ENCODE measurements at regions not wholly inside any gene's neighbourhood (a gene's known extent, or its start where the extent isn't known, plus 50 kb on each side); places are given as distances from the start of the nearest gene placed in this dataset.

- H3K27me3 Mint-ChIP-seq (ENCODE audit: low read depth in 3 of 3): peaks cover 1 to 24% (median 9%) of the 10 kb centered on the region in 3 donors
- no peak overlapping the region for H2AFZ ChIP-seq (ENCODE audit: insufficient read depth, low read depth, low read length, poor library complexity, severe bottlenecking)
- H3K27ac ChIP-seq (ENCODE audit: low read depth in 1 of 2, low read length in 2 of 2): no peak overlapping the region
- H3K79me2 ChIP-seq (ENCODE audit: insufficient read depth, low read length): no peaks in the 10 kb centered on the region
- H3K27ac Mint-ChIP-seq: no peak overlapping the region
- H4K20me1 ChIP-seq (ENCODE audit: insufficient read depth, low read length): no peaks in the 10 kb centered on the region
- H3K4me3 Mint-ChIP-seq: peak overlapping the region in 1 of 2 donors; percentile 41
- 98% methylated on average over 8 of the region's 10 CpGs for WGBS (ENCODE audit: insufficient coverage)
- H3K9ac ChIP-seq (ENCODE audit: insufficient read depth, low read length, poor library complexity, severe bottlenecking): no peak overlapping the region
- H3K4me3 ChIP-seq (replicated peaks in 1 of 3; ENCODE audit: low read depth in 2 of 3, low read length in 3 of 3): no peak overlapping the region
- H3K9me3 Mint-ChIP-seq: peaks cover 0 to 4% (median 2%) of the 10 kb centered on the region in 7 donors
- no peaks in the 10 kb centered on the region for H3K36me3 ChIP-seq (replicated peaks in 1 of 2; ENCODE audit: control insufficient read depth in 1 of 2, insufficient read depth in 2 of 2, low read length in 2 of 2)
- no peak for TF ChIP-seq CTCF (IDR thresholded peaks at IDR 0.05)
- H3K9me3 ChIP-seq (replicated peaks in 1 of 2; ENCODE audit: control insufficient read depth in 1 of 2, insufficient read depth in 1 of 2, low read length in 2 of 2): no peaks in the 10 kb centered on the region
- no peaks in the 10 kb centered on the region for H3K4me1 ChIP-seq (ENCODE audit: control insufficient read depth in 1 of 2, insufficient read depth in 2 of 2, low read length in 2 of 2)
- H3K27me3 ChIP-seq (ENCODE audit: control insufficient read depth in 2 of 2, insufficient read depth in 2 of 2, low read length in 2 of 2): no peaks in the 10 kb centered on the region
- H3K4me1 Mint-ChIP-seq: no peaks in the 10 kb centered on the region
- intact Hi-C loops (cut with micrococcal nuclease): no loop called here
- no peak for DNase-seq
- no peaks in the 10 kb centered on the region for H3K36me3 Mint-ChIP-seq
- no peak overlapping the region for H3K4me2 ChIP-seq (replicated peaks; ENCODE audit: extremely low read depth, low read length, poor library complexity, severe bottlenecking)
Measured at GRCh38 chr19:29366757-29367156, 153.8 kb upstream of the UQCRFS1 start.

- intact Hi-C loops (cut with micrococcal nuclease): no loop called here
- Mint-ChIP-seq H3K36me3 (no peaks in the 10 kb centered on the region), H3K9me3 (peaks cover 0 to 2% (median under 1%) of the 10 kb centered on the region in 7 donors), H3K27me3 (ENCODE audit: low read depth in 3 of 3) (peaks cover 3 to 24% (median 11%) of the 10 kb centered on the region in 3 donors), H3K27ac (no peak overlapping the region), H3K4me3 (no peak overlapping the region), H3K4me1 (no peaks in the 10 kb centered on the region)
- Histone ChIP-seq H3K36me3 (replicated peaks in 1 of 2; ENCODE audit: control insufficient read depth in 1 of 2, insufficient read depth in 2 of 2, low read length in 2 of 2) (no peaks in the 10 kb centered on the region), H3K9me3 (replicated peaks in 1 of 2; ENCODE audit: control insufficient read depth in 1 of 2, insufficient read depth in 1 of 2, low read length in 2 of 2) (no peaks in the 10 kb centered on the region), H4K20me1 (ENCODE audit: insufficient read depth, low read length) (no peaks in the 10 kb centered on the region), H3K79me2 (ENCODE audit: insufficient read depth, low read length) (no peaks in the 10 kb centered on the region), H2AFZ (ENCODE audit: insufficient read depth, low read depth, low read length, poor library complexity, severe bottlenecking) (no peak overlapping the region), H3K27me3 (ENCODE audit: control insufficient read depth in 2 of 2, insufficient read depth in 2 of 2, low read length in 2 of 2) (no peaks in the 10 kb centered on the region), H3K4me2 (replicated peaks; ENCODE audit: extremely low read depth, low read length, poor library complexity, severe bottlenecking) (no peak overlapping the region), H3K4me3 (replicated peaks in 1 of 3; ENCODE audit: low read depth in 2 of 3, low read length in 3 of 3) (no peak overlapping the region), H3K4me1 (ENCODE audit: control insufficient read depth in 1 of 2, insufficient read depth in 2 of 2, low read length in 2 of 2) (no peaks in the 10 kb centered on the region), H3K27ac (ENCODE audit: low read depth in 1 of 2, low read length in 2 of 2) (no peak overlapping the region), H3K9ac (ENCODE audit: insufficient read depth, low read length, poor library complexity, severe bottlenecking) (no peak overlapping the region)
- WGBS (ENCODE audit: insufficient coverage): 13% methylated on average over 4 of the region's 7 CpGs
- TF ChIP-seq CTCF (IDR thresholded peaks at IDR 0.05): no peak
- no peak for DNase-seq
Measured at GRCh38 chr19:29367791-29368222, 154.9 kb upstream of the UQCRFS1 start.

Measured in CD14-positive monocyte (primary cell).